Astrocyte (in vitro differentiated cells and primary cell): ENCODE measurements at regions not wholly inside any gene's neighbourhood (a gene's known extent, or its start where the extent isn't known, plus 50 kb on each side); places are given as distances from the start of the nearest gene placed in this dataset.

ENCODE experiments used
- CTCF ChIP-seq: IDR thresholded peaks from 2 replicates; pipeline ENCODE4 v1.5.1; 2011; ENCODE audit warnings: low read depth, mild to moderate bottlenecking, inconsistent platforms, low read length, moderate library complexity; ENCODE audit not compliant: insufficient read depth
- EZH2 ChIP-seq: IDR thresholded peaks from 2 replicates; pipeline ENCODE4 v1.6.1; 2012; ENCODE audit warnings: mild to moderate bottlenecking, low read length, inconsistent platforms; ENCODE audit not compliant: insufficient read depth

DNA sequence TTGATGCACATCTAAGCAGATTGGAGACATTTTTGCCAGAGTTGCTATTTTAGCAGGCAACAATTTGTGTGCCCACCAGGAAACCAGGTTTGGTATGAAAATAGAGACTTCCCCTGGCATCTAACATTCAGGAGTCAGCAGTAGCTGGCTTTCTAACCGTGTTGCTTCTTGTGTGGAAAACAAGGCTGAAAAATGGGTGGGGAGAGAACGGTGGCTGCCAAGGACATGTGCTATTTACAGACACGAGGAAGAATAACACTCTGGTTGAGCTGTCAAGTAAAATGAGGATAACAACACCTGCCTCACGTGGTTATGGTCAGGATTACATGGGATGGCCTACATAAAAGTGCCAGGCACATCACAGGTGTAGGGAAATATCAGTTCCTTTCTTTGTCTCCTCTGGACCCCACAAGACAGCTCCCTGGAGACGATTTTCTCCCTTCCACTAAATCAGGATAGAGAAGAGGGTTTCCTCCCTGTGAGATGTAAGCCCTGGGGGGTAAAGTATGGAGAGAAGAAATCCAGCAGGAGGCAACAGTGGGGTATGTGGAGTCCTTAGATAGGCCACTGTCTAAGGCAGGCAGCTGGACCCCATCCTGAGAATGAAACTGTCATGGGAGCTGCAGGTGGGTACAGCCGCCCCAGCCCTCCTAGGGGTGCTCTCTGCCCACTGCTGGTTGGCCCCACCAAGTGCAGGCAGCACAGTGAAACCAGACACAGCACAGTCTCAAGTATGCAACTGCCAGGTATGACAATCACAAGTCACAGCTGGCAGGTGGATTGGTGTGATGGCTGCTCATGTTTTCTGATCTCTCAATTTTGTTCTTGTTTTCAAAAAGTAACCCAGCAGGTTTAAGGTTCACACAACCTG is 80.3 kb downstream of the TENT5C start:
- TF ChIP-seq CTCF (no peak), EZH2 (no peak)
